Peyer's patch (tissue), 4 donors: ENCODE measurements at regions not wholly inside any gene's neighbourhood (a gene's known extent, or its start where the extent isn't known, plus 50 kb on each side); places are given as distances from the start of the nearest gene placed in this dataset.

Experiments
- CTCF ChIP-seq, 6 experiments: fragments of 450-650 bp in 4 of 6; fragments of 200-600 bp in 2 of 6; sonication (generic) in 1 of 6; IDR thresholded peaks; one replicate each; pipeline ENCODE4 v1.5.1; 2017 to 2019; ENCODE audit warnings: antibody characterized with exemption in 6 of 6, mild to moderate bottlenecking in 3 of 6, moderate library complexity in 1 of 6
- POLR2A ChIP-seq, 2 donors: fragments of 450-650 bp; IDR thresholded peaks; one replicate each; pipeline ENCODE4 v1.5.1; 2017; ENCODE audit warnings: antibody characterized with exemption in 2 of 2, mild to moderate bottlenecking in 2 of 2, moderate library complexity in 2 of 2

- TF ChIP-seq POLR2A (IDR thresholded peaks at IDR 0.05), result no peak
- TF ChIP-seq CTCF (IDR thresholded peaks at IDR 0.05), result no peak
These were observed 544.2 kb upstream of the FRG1 start for GRCh38 chr4:189396435-189396834.
